22Rv1 (cell line): ENCODE measurements at regions not wholly inside any gene's neighbourhood (a gene's known extent, or its start where the extent isn't known, plus 50 kb on each side); places are given as distances from the start of the nearest gene placed in this dataset.
"Not testable (repeated sequence)": the region's sequence is repeated elsewhere in the genome, so short reads cannot be mapped to it uniquely, and the experiment has no call there.

Experiments used
- H3K27ac ChIP-seq: fragments of 450-650 bp; 2 replicates; pipeline ENCODE4 v1.5.1; 2017
- CTCF ChIP-seq: fragments of 450-650 bp; IDR thresholded peaks from 2 replicates; pipeline ENCODE4 v1.5.1; 2017; ENCODE audit warnings: mild to moderate bottlenecking
- ZFX ChIP-seq: fragments of 450-650 bp; IDR thresholded peaks from 2 replicates; pipeline ENCODE4 v1.6.1; 2017; ENCODE audit warnings: antibody characterized with exemption, borderline replicate concordance

GRCh38 chr20:16863303-16863702 lies 115.1 kb downstream of the OTOR start:
- H3K27ac ChIP-seq: no peak overlapping the region
- TF ChIP-seq CTCF: no peak
- no peak for TF ChIP-seq ZFX

GRCh38 chr20:16864069-16864468 lies 115.9 kb downstream of the OTOR start:
- no peak overlapping the region for H3K27ac ChIP-seq
- no peak for TF ChIP-seq CTCF
- no peak for TF ChIP-seq ZFX

- TF ChIP-seq ZFX: no peak
- TF ChIP-seq CTCF: no peak
- no peak overlapping the region for H3K27ac ChIP-seq
Observed at GRCh38 chr20:16864963-16865362, 116.8 kb downstream of the OTOR start.

GRCh38 chr20:16865406-16865805 lies 117.2 kb downstream of the OTOR start:
- no peak overlapping the region for H3K27ac ChIP-seq
- TF ChIP-seq ZFX: no peak
- TF ChIP-seq CTCF: no peak

- not testable (repeated sequence) for H3K27ac ChIP-seq
Observed at GRCh38 chr20:16873124-16873523, 125.0 kb downstream of the OTOR start.

- TF ChIP-seq CTCF (no peak), ZFX (no peak)
- no peak overlapping the region for H3K27ac ChIP-seq
Observed at GRCh38 chr20:16877053-16877554, 128.9 kb downstream of the OTOR start.

GRCh38 chr20:16885746-16886145 lies 137.6 kb downstream of the OTOR start:
- TF ChIP-seq ZFX: no peak
- no peak overlapping the region for H3K27ac ChIP-seq

GRCh38 chr20:16898433-16898832 lies 150.3 kb downstream of the OTOR start:
- H3K27ac ChIP-seq: no peak overlapping the region
- no peak for TF ChIP-seq ZFX

GRCh38 chr20:16902662-16903061 lies 154.5 kb downstream of the OTOR start:
- no peak overlapping the region for H3K27ac ChIP-seq
- no peak for TF ChIP-seq ZFX
- no peak for TF ChIP-seq CTCF
